GM23338 (cell line): ENCODE measurements at regions not wholly inside any gene's neighbourhood (a gene's known extent, or its start where the extent isn't known, plus 50 kb on each side); places are given as distances from the start of the nearest gene placed in this dataset.

Source experiments
- ATAC-seq: fragments of 200-7000 bp; cut with Tn5 transposase; 3 replicates; pipeline ENCODE4 v1.9.1; 2020
- DNase-seq: peaks from one replicate; pipeline ENCODE4 v3.0.0-alpha.2; 2015; ENCODE audit warnings: low spot score
- H2AFZ ChIP-seq: fragments of 200-600 bp; sonication (generic); 2 replicates; pipeline ENCODE4 v1.8.0; 2016; ENCODE audit warnings: antibody characterized with exemption, mild to moderate bottlenecking, moderate library complexity
- H3F3A ChIP-seq: fragments of 200-600 bp; sonication (generic); replicated peaks from 2 replicates; pipeline ENCODE4 v1.8.0; 2017; ENCODE audit warnings: antibody characterized with exemption, mixed run types, low read depth
- H3K27ac ChIP-seq: fragments of 200-600 bp; sonication (generic); 2 replicates; pipeline ENCODE4 v1.6.1; 2016; ENCODE audit warnings: low read depth
- H3K27me3 ChIP-seq: fragments of 200-600 bp; sonication (generic); 2 replicates; pipeline ENCODE4 v1.8.0; 2016; ENCODE audit warnings: mild to moderate bottlenecking, mixed run types, moderate library complexity; ENCODE audit not compliant: insufficient read depth
- H3K36me3 ChIP-seq: fragments of 200-600 bp; sonication (generic); 2 replicates; pipeline ENCODE4 v1.8.0; 2016; ENCODE audit warnings: mild to moderate bottlenecking; ENCODE audit not compliant: insufficient read depth
- H3K4me1 ChIP-seq: fragments of 200-600 bp; sonication (generic); 2 replicates; pipeline ENCODE4 v1.8.0; 2016; ENCODE audit warnings: mild to moderate bottlenecking, moderate library complexity; ENCODE audit not compliant: insufficient read depth
- H3K4me2 ChIP-seq: fragments of 200-600 bp; sonication (generic); 2 replicates; pipeline ENCODE4 v1.7.1; 2017; ENCODE audit warnings: mixed run types
- H3K4me3 ChIP-seq: fragments of 200-600 bp; sonication (generic); 2 replicates; pipeline ENCODE4 v1.6.1; 2016; ENCODE audit warnings: mixed run types
- H3K79me2 ChIP-seq: fragments of 200-600 bp; sonication (generic); replicated peaks from 2 replicates; pipeline ENCODE4 v1.8.0; 2017; ENCODE audit warnings: mild to moderate bottlenecking; ENCODE audit not compliant: insufficient read depth
- H3K9me2 ChIP-seq: fragments of 200-600 bp; sonication (generic); 2 replicates; pipeline ENCODE4 v1.8.0; 2017; ENCODE audit not compliant: insufficient read depth
- H4K20me1 ChIP-seq: fragments of 200-600 bp; sonication (generic); replicated peaks from 2 replicates; pipeline ENCODE4 v1.8.0; 2017; ENCODE audit warnings: mild to moderate bottlenecking; ENCODE audit not compliant: insufficient read depth
- H3K27ac Mint-ChIP-seq: 2 replicates; pipeline ENCODE4 v1.8.0; 2020; ENCODE audit warnings: inconsistent platforms, mild to moderate bottlenecking, moderate library complexity, mixed read lengths
- H3K27me3 Mint-ChIP-seq: 3 replicates; pipeline ENCODE4 v1.8.0; 2022; ENCODE audit warnings: low read depth, mild to moderate bottlenecking, moderate library complexity, mixed read lengths, inconsistent platforms; ENCODE audit not compliant: insufficient read depth, poor library complexity
- H3K36me3 Mint-ChIP-seq: 3 replicates; pipeline ENCODE4 v1.8.0; 2021; ENCODE audit warnings: low read depth, mild to moderate bottlenecking, inconsistent platforms, moderate library complexity, mixed read lengths
- H3K4me1 Mint-ChIP-seq: 3 replicates; pipeline ENCODE4 v1.8.0; 2020; ENCODE audit warnings: mild to moderate bottlenecking, inconsistent platforms, mixed read lengths
- H3K4me3 Mint-ChIP-seq: 3 replicates; pipeline ENCODE4 v1.8.0; 2021; ENCODE audit warnings: moderate library complexity, mild to moderate bottlenecking, inconsistent platforms, mixed read lengths
- H3K9me3 Mint-ChIP-seq: 3 replicates; pipeline ENCODE4 v1.8.0; 2020; ENCODE audit warnings: moderate library complexity, mild to moderate bottlenecking, inconsistent platforms, mixed read lengths
- CREB1 ChIP-seq: fragments of 250-450 bp; sonication (Bioruptor Pico); IDR thresholded peaks from 2 replicates; pipeline ENCODE4 v1.5.0; 2020; ENCODE audit warnings: low read depth, mild to moderate bottlenecking, moderate library complexity
- EZH2 ChIP-seq: fragments of 200-600 bp; sonication (generic); IDR thresholded peaks from one replicate; pipeline ENCODE4 v1.8.0; 2017; ENCODE audit warnings: antibody characterized with exemption, mild to moderate bottlenecking, low read depth; ENCODE audit not compliant: unreplicated experiment
- EZH2phosphoT487 ChIP-seq: fragments of 200-600 bp; sonication (generic); IDR thresholded peaks from one replicate; pipeline ENCODE4 v1.8.1; 2018; ENCODE audit warnings: antibody characterized with exemption; ENCODE audit not compliant: unreplicated experiment
- NANOG ChIP-seq: IDR thresholded peaks from 2 replicates; pipeline ENCODE4 v1.6.1; 2016; ENCODE audit warnings: antibody characterized with exemption, borderline replicate concordance
- POLR2AphosphoS5 ChIP-seq: IDR thresholded peaks from 2 replicates; pipeline ENCODE4 v1.6.1; 2016; ENCODE audit warnings: antibody characterized with exemption, low read depth
- STAT1 ChIP-seq: IDR thresholded peaks from one replicate; pipeline ENCODE4 v1.6.1; 2016; ENCODE audit warnings: antibody characterized with exemption; ENCODE audit not compliant: unreplicated experiment
- ZNF114 ChIP-seq: fragments of 250-450 bp; sonication (Bioruptor Pico); IDR thresholded peaks from 2 replicates; pipeline ENCODE4 v1.5.0; 2020; ENCODE audit warnings: mild to moderate bottlenecking, moderate library complexity
- ZNF331 ChIP-seq: fragments of 250-450 bp; sonication (Bioruptor Pico); IDR thresholded peaks from 2 replicates; pipeline ENCODE4 v1.5.0; 2020; ENCODE audit warnings: low read depth, mild to moderate bottlenecking, moderate library complexity
- TF ChIP-seq, protein P1 (sequence below): IDR thresholded peaks from 2 replicates; pipeline ENCODE4 v1.6.1; 2016; ENCODE audit warnings: antibody characterized with exemption
- TF ChIP-seq, protein P2 (sequence below): IDR thresholded peaks from one replicate; pipeline ENCODE4 v1.6.1; 2018; ENCODE audit warnings: antibody characterized with exemption; ENCODE audit not compliant: unreplicated experiment
- TF ChIP-seq, protein P3 (sequence below), 2 experiments: fragments of 200-600 bp in 1 of 2; sonication (generic) in 1 of 2; conservative IDR thresholded peaks; 2 replicates each; pipeline versions ENCODE4 v1.5.1 to v1.6.1; 2016 to 2017; ENCODE audit warnings: antibody characterized with exemption in 2 of 2, low read depth in 2 of 2, mild to moderate bottlenecking in 2 of 2, moderate library complexity in 1 of 2

DNA sequence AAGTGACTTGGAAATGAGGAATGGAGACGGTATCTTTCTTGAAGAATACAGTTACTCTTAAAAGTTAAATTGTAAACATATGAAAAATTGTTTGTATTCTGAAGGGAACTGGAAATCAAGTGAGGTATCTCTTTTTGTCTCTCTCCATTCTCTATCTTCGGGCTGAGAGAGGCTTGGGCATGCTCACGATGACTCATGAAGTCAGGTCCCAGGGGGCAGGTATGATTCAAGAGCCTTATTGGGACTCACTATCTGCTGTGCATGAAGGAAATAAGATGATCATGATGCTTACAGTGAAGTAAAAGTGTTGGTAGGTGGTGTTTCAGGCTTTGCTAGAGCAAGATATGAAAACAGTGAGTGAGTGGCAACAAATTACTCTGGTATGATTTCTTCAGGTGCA lies 200.4 kb upstream of the PITX2 start (continued):
- TF ChIP-seq, protein P1, sequence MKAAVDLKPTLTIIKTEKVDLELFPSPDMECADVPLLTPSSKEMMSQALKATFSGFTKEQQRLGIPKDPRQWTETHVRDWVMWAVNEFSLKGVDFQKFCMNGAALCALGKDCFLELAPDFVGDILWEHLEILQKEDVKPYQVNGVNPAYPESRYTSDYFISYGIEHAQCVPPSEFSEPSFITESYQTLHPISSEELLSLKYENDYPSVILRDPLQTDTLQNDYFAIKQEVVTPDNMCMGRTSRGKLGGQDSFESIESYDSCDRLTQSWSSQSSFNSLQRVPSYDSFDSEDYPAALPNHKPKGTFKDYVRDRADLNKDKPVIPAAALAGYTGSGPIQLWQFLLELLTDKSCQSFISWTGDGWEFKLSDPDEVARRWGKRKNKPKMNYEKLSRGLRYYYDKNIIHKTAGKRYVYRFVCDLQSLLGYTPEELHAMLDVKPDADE = no peak
- TF ChIP-seq EZH2 (no peak), ZNF114 (no peak), STAT1 (no peak), NANOG (no peak), ZNF331 (no peak), EZH2phosphoT487 (no peak)

DNA sequence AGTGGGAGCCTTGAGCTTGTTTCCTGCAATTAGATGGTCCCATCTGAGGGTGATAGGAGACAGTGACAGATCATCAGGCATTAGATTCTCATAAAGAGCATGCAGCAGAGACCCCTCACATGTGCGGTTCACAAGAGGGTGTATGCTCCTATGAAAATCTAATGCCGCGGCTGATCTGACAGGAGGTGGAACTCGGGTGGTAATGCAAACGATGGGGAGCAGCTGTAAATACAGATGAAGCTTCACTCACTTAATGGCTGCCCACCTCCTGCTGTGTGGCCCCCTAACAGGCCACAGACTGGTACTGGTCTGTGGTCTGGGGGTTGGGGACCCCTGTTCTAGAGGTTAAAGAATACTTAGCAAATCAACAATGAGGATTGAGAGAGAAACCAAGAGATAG lies 201.5 kb upstream of the PITX2 start:
- H3K36me3 ChIP-seq = no peaks in the 10 kb centered on the region
- no peak overlapping the region for H3K4me2 ChIP-seq
- DNase-seq = no peak
- H3K4me1 Mint-ChIP-seq = no peaks in the 10 kb centered on the region
- no peak overlapping the region for H3K27ac Mint-ChIP-seq
- no peaks in the 10 kb centered on the region for H4K20me1 ChIP-seq
- H3K4me3 ChIP-seq = no peak overlapping the region
- no peak for ATAC-seq
- H2AFZ ChIP-seq = no peak overlapping the region
- no peaks in the 10 kb centered on the region for H3K4me1 ChIP-seq
- H3K9me2 ChIP-seq = no peaks in the 10 kb centered on the region
- no peak overlapping the region for H3K4me3 Mint-ChIP-seq
- H3K79me2 ChIP-seq = no peaks in the 10 kb centered on the region
- H3K27me3 Mint-ChIP-seq = peaks cover 2% of the 10 kb centered on the region
- no peaks in the 10 kb centered on the region; the same call in 2 of the 3 replicates for H3K36me3 Mint-ChIP-seq
- no peak for TF ChIP-seq EZH2phosphoT487
- TF ChIP-seq, protein P2, sequence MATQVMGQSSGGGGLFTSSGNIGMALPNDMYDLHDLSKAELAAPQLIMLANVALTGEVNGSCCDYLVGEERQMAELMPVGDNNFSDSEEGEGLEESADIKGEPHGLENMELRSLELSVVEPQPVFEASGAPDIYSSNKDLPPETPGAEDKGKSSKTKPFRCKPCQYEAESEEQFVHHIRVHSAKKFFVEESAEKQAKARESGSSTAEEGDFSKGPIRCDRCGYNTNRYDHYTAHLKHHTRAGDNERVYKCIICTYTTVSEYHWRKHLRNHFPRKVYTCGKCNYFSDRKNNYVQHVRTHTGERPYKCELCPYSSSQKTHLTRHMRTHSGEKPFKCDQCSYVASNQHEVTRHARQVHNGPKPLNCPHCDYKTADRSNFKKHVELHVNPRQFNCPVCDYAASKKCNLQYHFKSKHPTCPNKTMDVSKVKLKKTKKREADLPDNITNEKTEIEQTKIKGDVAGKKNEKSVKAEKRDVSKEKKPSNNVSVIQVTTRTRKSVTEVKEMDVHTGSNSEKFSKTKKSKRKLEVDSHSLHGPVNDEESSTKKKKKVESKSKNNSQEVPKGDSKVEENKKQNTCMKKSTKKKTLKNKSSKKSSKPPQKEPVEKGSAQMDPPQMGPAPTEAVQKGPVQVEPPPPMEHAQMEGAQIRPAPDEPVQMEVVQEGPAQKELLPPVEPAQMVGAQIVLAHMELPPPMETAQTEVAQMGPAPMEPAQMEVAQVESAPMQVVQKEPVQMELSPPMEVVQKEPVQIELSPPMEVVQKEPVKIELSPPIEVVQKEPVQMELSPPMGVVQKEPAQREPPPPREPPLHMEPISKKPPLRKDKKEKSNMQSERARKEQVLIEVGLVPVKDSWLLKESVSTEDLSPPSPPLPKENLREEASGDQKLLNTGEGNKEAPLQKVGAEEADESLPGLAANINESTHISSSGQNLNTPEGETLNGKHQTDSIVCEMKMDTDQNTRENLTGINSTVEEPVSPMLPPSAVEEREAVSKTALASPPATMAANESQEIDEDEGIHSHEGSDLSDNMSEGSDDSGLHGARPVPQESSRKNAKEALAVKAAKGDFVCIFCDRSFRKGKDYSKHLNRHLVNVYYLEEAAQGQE = no peak
- TF ChIP-seq CREB1 (CRISPR knock-in tag) = no peak
- no peak for TF ChIP-seq STAT1
- TF ChIP-seq POLR2AphosphoS5 = no peak
- no peak for TF ChIP-seq ZNF331
- TF ChIP-seq EZH2 = no peak
- TF ChIP-seq, protein P3, sequence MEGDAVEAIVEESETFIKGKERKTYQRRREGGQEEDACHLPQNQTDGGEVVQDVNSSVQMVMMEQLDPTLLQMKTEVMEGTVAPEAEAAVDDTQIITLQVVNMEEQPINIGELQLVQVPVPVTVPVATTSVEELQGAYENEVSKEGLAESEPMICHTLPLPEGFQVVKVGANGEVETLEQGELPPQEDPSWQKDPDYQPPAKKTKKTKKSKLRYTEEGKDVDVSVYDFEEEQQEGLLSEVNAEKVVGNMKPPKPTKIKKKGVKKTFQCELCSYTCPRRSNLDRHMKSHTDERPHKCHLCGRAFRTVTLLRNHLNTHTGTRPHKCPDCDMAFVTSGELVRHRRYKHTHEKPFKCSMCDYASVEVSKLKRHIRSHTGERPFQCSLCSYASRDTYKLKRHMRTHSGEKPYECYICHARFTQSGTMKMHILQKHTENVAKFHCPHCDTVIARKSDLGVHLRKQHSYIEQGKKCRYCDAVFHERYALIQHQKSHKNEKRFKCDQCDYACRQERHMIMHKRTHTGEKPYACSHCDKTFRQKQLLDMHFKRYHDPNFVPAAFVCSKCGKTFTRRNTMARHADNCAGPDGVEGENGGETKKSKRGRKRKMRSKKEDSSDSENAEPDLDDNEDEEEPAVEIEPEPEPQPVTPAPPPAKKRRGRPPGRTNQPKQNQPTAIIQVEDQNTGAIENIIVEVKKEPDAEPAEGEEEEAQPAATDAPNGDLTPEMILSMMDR (conservative IDR thresholded peaks at IDR 0.05; ENCODE audit: low read depth in 2 of 2) = no peak
- TF ChIP-seq, protein P1 = no peak
- no peaks in the 10 kb centered on the region for H3F3A ChIP-seq
- peaks cover 2% of the 10 kb centered on the region; the same call in 2 of the 3 replicates for H3K9me3 Mint-ChIP-seq
- H3K27me3 ChIP-seq = no peaks in the 10 kb centered on the region
- no peak overlapping the region for H3K27ac ChIP-seq
